ENCODE measurements at regions not wholly inside any gene's neighbourhood (a gene's known extent, or its start where the extent isn't known, plus 50 kb on each side); places are given as distances from the start of the nearest gene placed in this dataset.

DNA sequence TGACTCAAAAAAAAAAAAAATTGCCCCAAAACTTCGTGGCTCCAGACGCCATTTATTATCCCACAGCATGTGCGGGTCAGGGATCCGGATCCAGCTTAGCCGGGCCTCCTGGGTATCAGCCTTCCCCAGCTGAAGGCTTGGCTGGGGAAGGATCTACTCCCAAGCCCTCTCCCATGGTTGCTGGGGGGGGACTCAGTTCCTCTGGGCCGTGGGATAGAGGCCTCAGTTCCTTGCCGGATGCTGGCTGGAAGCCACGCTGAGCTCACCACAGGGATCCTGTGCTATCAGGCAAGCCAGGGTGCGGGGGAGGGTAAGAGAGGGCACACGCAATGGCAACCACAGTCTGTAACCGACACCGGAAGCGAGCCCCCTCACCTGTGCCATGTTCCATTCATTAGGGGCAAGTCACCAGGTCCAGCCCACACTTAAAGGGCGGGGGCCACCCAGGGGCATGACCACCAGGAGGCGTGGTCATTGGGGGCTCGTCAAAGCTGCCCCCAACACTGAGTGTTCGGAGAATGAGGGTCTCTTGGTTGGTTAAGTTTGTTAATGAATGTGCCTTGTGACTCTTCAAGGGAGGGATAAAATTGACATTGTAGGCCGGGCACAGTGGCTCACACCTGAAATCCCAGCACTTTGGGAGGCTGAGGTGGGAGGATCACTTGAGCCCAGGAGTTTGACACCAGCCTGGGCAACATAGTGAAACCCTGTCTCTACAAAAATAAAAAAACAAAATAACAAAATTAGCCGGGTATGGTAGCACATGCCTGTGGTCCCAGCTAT, 210.0 kb upstream of the GSE1 start:
- Mint-ChIP-seq H3K4me3 (no peak overlapping the region), H3K4me1 (no peaks in the 10 kb centered on the region), H3K9me3 (no peaks in the 10 kb centered on the region), H3K27ac (no peak overlapping the region), H3K27me3 (peaks cover 6% of the 10 kb centered on the region), H3K36me3 (no peaks in the 10 kb centered on the region)
- no peak for DNase-seq
- CTCF ChIA-PET: interaction anchor here (0.7 to 2.1 kb wide), 5 partner anchors 10 to 90 kb away, joined by 3 to 6 read pairs (median 4); no protein-coding TSS in a partner anchor

DNA sequence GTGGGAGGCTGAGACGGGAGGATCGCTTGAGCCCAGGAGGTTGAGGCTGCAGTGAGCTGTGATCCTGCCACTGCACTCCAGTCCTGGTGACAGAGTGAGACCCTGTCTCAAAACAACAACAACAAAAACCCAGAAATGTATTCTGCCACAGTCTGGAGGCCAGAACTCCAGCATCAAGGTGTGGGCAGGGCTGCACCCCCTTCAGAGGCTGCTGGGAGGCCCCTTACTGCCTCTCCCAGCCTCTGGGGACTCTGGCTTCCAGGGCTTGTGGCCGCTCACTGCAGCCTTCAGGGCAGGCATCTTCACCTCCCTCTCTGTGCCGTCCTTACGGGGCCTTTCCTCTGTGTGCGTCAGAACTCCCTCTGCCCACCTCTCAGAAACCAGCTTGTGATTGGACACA, 209.4 kb upstream of the GSE1 start:
- no peaks in the 10 kb centered on the region for H3K4me1 Mint-ChIP-seq

DNA sequence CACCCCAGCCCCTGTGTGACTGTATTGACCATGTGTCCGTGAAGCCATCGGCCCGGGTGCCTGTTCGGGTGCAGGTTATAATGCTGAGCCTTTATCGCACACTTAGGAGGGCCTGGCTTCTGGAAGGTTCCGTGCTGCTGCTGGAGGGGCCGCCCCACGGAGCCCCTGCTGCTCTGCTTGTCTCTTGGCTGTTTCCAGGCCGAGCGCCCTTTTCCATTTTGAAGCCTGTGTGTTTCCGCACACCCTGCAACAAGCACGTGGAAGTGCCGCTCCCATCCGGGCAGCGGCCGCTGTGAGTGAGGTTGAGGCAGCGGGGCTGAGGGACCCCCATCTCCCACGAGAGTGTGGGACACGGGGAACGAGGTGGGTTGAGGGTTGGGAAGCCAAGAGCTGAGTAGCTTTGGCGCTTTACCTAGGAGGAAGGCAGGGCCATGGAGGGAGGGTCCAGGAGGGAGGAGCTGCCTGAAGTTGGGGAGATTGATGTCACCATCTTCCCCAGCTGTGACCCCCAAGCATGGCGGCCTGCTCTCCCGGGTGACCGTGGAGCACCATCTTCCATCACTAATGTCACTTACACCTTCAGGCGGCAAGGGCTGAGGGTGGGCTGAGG, 200.1 kb upstream of the GSE1 start:
- H3K9me3 Mint-ChIP-seq: peaks cover 14% of the 10 kb centered on the region
- H3K4me3 Mint-ChIP-seq: no peak overlapping the region
- H3K27ac Mint-ChIP-seq: no peak overlapping the region
- H3K27me3 Mint-ChIP-seq: no peaks in the 10 kb centered on the region
- peak; percentile 18 for DNase-seq
- no peaks in the 10 kb centered on the region for H3K36me3 Mint-ChIP-seq
- peaks cover 7% of the 10 kb centered on the region for H3K4me1 Mint-ChIP-seq
- CTCF ChIA-PET: no interaction called here

More for the DNA sequence above, 209.4 kb upstream of the GSE1 start:
- H3K4me3 Mint-ChIP-seq: no peak overlapping the region
- no peaks in the 10 kb centered on the region for H3K9me3 Mint-ChIP-seq
- H3K36me3 Mint-ChIP-seq: no peaks in the 10 kb centered on the region
- no peak for DNase-seq
- H3K27ac Mint-ChIP-seq: no peak overlapping the region
- H3K27me3 Mint-ChIP-seq: peaks cover 6% of the 10 kb centered on the region
- CTCF ChIA-PET: interaction anchor here (1.3 to 2.1 kb wide), 2 partner anchors 11 to 16 kb away, joined by 5 to 6 read pairs; no protein-coding TSS in a partner anchor

DNA sequence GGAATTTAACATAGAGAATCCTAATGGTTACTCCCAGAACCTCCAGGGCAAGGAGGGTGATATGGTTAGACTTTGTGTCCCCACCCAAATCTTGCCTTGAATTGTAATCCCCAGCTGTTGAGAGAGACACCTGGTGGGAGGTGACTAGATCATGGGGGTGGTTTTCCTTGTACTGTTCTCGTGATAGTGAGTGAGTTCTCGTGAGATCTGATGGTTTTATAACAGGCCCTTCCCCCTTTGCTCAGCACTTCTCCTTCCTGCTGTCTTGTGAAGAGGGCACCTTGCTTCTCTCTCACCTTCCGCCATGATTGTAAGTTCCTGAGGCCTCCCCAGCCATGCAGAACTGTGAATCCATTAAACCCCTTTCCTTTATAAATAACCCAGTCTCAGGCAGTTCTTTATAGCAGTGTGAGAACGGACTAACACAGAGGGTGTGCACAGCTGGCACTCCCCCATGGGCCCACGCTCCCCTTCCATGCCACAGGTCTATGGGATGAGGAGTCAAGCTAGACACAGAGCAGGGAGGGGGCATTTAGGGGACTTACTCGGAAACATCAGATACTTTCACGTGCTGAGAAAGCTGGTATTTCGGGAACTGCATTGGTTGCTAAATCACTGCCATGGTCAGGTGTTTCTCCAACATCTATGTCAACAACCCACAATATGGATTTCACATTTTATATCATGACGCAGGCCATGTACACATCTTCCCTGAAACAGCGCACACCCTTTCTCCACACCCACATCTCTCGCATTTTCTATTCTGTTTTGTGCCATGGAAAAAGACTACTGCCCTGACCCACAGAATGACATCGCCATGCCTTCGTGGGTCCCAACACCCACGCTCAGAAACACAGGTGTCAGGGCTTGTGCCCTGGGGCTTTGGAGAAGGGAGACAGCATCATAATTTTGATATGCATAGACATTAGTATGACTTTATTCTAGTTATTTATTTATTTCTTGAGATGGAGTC, 199.1 kb upstream of the GSE1 start:
- CTCF ChIA-PET: no interaction called here
- Mint-ChIP-seq H3K27ac (no peak overlapping the region), H3K9me3 (peaks cover 14% of the 10 kb centered on the region), H3K36me3 (no peaks in the 10 kb centered on the region), H3K4me3 (no peak overlapping the region), H3K4me1 (peaks cover 7% of the 10 kb centered on the region), H3K27me3 (peaks cover 8% of the 10 kb centered on the region)
- peak; percentile 11 for DNase-seq

DNA sequence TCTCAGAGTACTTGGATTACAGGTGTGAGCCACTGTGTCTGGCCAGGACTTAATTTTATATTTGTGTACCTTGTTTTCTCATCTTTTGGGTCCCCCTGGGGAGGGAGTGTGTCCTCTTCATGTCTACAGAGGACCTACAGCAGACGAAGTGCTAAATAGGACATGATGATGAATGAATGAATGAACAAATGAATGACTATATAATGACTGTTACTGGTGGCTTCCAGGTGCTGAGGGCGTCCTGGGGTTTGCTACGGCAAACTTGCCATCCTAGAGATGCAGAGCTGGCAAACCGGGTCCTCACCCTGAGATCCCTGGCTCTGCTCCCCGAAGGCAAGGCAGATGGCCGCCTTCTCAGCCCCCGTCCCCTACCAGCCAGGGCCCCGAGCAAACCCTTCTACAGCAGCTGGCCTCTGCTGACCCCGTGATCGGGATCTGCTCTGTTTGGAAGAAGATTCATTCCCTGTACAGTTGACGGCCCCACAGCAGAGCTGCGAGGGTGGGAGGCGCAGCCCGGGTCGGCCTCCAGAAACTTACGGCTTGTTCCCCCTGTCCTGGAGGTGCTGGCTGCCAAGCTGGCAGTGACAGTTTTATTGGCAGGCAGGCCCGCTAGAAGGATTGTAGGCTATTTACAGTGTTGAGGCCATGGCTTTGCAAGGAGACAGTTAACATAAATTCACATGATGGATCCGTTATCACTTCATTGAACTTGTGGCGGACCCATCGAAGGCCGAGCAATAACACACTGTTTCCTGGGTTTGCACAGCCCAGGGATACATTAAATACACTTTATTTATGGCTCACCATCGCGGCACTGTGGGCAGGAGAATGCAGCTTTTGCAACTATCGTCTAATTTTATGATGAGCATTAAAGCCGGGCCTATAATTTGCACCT, 197.7 kb upstream of the GSE1 start:
- Mint-ChIP-seq H3K4me1 (peaks cover 7% of the 10 kb centered on the region), H3K36me3 (no peaks in the 10 kb centered on the region), H3K4me3 (no peak overlapping the region), H3K27me3 (peaks cover 9% of the 10 kb centered on the region), H3K27ac (no peak overlapping the region), H3K9me3 (peaks cover 14% of the 10 kb centered on the region)
- CTCF ChIA-PET: interaction anchor here (0.6 to 7.4 kb wide), 12 partner anchors 12 to 273 kb away, joined by 3 to 93 read pairs (median 4); partner anchors contain the start of genes GINS2 and GSE1
- DNase-seq: peak; percentile 6

DNA sequence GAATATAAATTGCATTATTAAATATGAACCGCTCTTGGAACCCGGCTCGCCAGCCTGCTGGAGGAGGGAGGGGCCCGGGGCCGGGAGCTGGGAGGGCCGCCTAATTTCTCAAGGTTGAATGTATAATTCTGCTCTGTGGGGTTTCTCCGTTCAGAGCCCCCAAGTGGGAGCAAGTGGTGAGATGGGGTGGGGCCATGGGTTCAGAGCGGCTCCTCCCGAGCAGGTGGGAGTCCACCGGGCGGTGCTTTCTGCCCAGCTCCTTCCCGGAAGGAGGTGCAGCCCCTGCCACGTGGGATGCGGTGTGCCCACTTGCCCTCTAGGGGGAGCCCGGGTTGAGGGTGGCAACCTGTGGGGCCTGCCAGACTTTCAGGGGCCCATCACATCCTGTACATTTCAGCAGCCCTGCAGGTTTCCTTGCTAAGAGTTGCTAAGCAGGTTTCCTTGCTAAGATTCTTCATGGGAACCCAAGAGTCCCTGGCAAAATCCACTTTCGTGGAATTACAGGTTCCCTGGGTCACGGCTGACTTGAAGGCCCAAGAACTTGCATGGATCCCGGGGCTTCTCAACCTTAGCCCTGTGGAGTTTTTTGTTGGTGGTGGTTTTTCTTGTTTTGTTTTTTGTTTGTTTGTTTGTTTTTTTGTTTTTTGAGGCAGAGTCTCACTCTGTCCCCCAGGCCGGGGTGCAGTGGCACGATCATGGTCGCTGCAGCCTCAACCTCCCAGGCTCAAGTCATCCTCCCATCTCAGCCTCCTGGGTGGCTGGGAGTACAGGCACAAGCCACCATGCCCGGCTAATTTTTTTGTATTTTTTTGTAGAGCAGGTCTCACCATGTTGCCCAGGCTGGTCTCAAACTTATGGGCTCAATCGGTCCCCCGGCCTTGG, 196.7 kb upstream of the GSE1 start:
- peak; percentile 82 for DNase-seq
- Mint-ChIP-seq H3K27me3 (peaks cover 9% of the 10 kb centered on the region), H3K4me3 (no peak overlapping the region), H3K4me1 (peaks cover 7% of the 10 kb centered on the region), H3K36me3 (no peaks in the 10 kb centered on the region), H3K9me3 (peaks cover 14% of the 10 kb centered on the region), H3K27ac (no peak overlapping the region)
- CTCF ChIA-PET: interaction anchor here (0.6 to 7.4 kb wide), 12 partner anchors 11 to 272 kb away, joined by 3 to 93 read pairs (median 4); partner anchors contain the start of genes GINS2 and GSE1

DNA sequence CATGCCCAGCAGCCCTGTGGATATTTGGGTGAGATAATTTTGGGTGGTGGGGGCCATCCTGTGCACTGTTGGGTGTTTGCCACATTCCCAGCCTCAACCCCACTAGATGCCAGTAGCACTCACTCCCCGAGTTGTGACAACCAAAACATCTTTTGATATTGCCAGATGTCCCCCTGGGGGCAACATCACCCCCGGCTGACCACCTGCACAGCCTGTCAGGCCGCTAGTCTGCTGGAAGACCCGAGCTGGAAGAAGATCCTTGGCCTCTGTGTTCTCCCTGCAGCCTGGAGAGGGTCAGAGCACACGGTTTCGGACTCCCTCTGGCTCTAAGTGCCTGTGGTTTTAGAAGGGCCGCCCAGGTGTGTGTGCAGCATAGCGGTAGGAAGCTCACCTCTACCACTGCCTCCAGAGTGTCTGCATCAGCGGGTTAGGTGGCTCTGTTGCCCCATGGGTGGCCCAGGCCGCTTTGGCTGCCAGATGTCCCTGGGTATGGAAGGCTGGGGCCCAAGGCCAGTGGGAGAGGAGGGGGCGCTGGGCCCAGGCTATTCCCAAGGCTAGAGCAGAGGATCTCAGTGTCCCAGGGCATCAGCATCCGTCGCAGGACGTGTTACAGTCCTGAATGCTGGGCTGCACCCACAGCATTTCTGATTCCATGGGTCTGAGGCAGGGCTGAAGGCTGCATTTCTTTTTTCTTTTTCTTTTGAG, 195.8 kb upstream of the GSE1 start:
- Mint-ChIP-seq H3K9me3 (peaks cover 14% of the 10 kb centered on the region), H3K4me1 (peaks cover 7% of the 10 kb centered on the region), H3K4me3 (no peak overlapping the region), H3K27ac (no peak overlapping the region), H3K27me3 (peaks cover 9% of the 10 kb centered on the region), H3K36me3 (no peaks in the 10 kb centered on the region)
- CTCF ChIA-PET: interaction anchor here (1.0 to 7.4 kb wide), 2 partner anchors 192 to 199 kb away, joined by 4 to 93 read pairs; partner anchors contain the start of gene GSE1
- DNase-seq: peak; percentile 14

DNA sequence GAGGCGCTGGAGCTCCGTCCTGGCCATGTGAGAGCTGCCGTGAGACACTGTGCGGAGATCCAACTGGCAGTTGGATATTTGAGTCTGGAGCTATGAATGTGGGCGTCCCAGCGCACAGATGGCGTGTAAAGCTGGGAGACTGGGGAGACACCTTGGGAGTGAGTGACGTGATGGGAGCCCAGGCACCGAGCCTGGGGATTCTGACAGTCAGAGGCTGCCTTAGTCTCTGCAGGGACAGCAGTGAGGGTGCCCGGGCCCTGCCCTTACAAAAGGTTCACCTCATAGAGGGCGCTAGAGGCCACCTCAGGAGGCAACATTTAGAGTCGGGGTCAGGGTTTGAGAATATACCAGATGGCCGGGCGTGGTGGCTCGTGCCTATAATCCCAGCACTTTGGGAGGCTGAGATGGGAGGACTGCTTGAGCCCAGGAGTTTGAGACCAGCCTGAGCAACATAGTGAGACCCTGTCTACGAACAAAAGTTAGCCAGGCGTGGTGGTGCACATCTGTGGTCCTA, 194.1 kb upstream of the GSE1 start:
- H3K27ac Mint-ChIP-seq: no peak overlapping the region
- DNase-seq: peak; percentile 11
- no peaks in the 10 kb centered on the region for H3K36me3 Mint-ChIP-seq
- H3K9me3 Mint-ChIP-seq: peaks cover 4% of the 10 kb centered on the region
- CTCF ChIA-PET: interaction anchor here (0.7 to 7.4 kb wide), 6 partner anchors 16 to 197 kb away, joined by 3 to 93 read pairs (median 5); partner anchors contain the start of gene GSE1
- peaks cover 7% of the 10 kb centered on the region for H3K4me1 Mint-ChIP-seq
- peaks cover 19% of the 10 kb centered on the region for H3K27me3 Mint-ChIP-seq
- H3K4me3 Mint-ChIP-seq: no peak overlapping the region

DNA sequence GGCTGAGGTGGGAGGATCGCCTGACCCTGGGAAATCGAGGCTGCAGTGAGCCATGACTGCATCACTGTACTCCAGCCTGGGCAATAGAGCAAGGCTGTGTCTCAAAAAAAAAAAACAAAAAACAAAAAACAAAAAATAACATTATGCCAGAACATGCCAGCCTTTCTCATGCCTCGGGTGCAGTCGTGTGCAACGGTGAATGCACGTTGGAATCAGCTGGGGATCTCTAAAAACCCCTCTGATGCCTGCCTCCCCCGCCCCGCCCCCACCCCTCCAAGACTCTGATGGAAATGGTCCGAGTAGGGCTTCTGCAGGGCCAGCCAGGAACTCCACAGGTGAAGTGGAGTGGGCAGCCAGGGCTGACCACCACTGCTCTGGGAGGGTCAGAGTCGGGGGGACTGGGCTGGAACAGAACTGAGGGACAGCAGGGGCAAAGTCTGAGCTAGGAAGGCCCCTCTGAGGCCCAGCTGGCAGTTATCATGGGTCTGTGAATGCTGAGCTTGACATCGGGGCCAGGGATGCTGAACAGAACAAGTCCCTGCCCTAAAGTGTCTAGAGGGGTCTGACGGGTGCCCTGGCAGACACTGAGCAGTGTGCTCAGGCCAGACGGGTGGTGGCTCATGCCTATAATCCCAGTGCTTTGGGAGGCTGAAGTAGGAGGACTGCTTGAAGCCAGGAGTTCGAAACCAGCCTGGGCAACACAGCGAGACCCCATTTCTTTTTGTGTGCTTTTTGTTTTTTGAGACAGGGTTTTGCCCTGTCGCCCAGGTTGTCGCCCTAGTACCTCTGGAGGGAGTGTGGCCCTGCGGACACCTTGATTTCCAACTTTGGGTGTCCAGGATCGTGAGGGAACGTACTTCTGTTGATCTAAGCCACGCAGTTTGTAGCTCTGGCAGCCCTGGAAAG, 193.4 kb upstream of the GSE1 start:
- no peak for DNase-seq
- CTCF ChIA-PET: interaction anchor here (0.8 to 7.4 kb wide), 11 partner anchors 17 to 299 kb away, joined by 3 to 93 read pairs (median 4); partner anchors contain the start of gene GSE1

DNA sequence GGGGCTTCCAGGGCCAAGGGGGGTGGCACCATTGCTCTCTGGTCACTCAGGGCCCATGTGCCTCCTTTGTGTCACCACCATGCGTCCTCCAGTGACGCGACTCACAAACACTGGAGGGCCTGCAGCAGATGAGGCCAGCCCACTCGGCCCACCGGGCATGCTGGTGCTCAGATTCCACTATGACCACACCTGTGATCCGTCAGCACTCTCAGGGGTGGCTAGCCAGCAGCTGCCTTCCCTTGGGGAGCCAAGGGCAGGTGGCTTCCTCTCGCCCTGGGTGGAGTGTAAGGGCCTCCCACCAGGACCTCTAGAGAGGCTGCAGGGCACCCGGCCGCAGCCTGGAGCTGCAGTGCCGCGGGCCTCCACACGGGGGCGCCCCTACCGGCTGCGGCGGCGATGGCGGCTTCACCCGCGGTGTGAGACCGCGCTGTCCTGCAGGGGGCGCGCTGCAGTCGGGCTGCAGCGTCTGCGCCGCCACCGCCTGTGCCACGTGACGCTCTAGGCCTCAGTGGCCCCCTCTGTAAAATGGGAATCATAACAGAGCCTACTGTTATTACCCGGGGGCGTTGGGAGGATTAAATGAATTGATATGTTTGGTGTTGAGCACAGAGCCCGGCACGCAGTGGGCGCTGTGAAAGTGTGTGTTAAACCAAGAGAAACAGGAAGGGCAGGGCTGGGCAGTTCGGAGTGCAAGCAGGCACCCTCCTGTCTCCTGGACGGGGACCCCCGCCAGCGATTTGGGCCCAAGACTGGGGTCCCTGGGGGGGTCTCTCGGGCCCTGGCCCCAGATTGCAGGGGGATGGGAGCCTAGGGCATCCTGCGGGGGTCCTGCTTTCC, 192.4 kb upstream of the GSE1 start:
- Mint-ChIP-seq H3K27me3 (peaks cover 26% of the 10 kb centered on the region), H3K27ac (no peak overlapping the region), H3K4me3 (no peak overlapping the region), H3K4me1 (peaks cover 5% of the 10 kb centered on the region), H3K9me3 (no peaks in the 10 kb centered on the region), H3K36me3 (no peaks in the 10 kb centered on the region)
- CTCF ChIA-PET: interaction anchor here (0.8 to 7.4 kb wide), 15 partner anchors 18 to 298 kb away, joined by 3 to 93 read pairs (median 4); partner anchors contain the start of gene GSE1
- DNase-seq: peak; percentile 76

More for the DNA sequence above, 193.4 kb upstream of the GSE1 start:
- no peaks in the 10 kb centered on the region for H3K36me3 Mint-ChIP-seq
- no peak overlapping the region for H3K27ac Mint-ChIP-seq
- H3K4me3 Mint-ChIP-seq: no peak overlapping the region
- H3K4me1 Mint-ChIP-seq: peaks cover 7% of the 10 kb centered on the region
- peaks cover 21% of the 10 kb centered on the region for H3K27me3 Mint-ChIP-seq
- no peaks in the 10 kb centered on the region for H3K9me3 Mint-ChIP-seq
